Breast epithelium (tissue), 3 donors: ENCODE measurements at regions not wholly inside any gene's neighbourhood (a gene's known extent, or its start where the extent isn't known, plus 50 kb on each side); places are given as distances from the start of the nearest gene placed in this dataset.

ENCODE experiments used
- POLR2AphosphoS5 ChIP-seq, 3 donors: sonication (generic); formaldehyde crosslinking; IDR thresholded peaks; one replicate each; pipeline ENCODE4 v1.6.1; 2017; ENCODE audit warnings: antibody characterized with exemption in 3 of 3
- TF ChIP-seq, protein P1 (sequence below), 3 donors: fragments of 450-650 bp; IDR thresholded peaks; one replicate each; pipeline ENCODE4 v1.5.1; 2016 to 2017; ENCODE audit warnings: antibody characterized with exemption in 3 of 3, mild to moderate bottlenecking in 3 of 3, moderate library complexity in 3 of 3

DNA sequence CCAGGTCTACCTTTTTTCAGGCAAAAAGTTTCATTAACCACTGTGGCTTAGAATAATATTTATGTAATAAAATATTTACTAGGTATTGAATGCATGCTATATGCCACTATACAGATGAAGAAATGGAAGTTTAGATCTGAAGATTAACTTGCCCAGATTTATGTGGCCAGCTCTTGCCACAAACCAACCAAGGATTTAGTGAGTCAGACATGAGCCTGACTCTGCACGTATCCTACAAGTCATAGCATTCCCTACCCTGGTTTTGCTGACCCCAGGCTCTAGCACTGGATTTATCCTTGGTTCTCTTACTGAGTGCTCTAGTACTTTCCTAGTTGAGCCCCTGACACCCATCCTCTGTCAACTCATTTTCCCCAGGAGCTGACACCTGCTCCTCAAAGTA lies 75.4 kb downstream of the ANKEF1 start:
- TF ChIP-seq, protein P1, sequence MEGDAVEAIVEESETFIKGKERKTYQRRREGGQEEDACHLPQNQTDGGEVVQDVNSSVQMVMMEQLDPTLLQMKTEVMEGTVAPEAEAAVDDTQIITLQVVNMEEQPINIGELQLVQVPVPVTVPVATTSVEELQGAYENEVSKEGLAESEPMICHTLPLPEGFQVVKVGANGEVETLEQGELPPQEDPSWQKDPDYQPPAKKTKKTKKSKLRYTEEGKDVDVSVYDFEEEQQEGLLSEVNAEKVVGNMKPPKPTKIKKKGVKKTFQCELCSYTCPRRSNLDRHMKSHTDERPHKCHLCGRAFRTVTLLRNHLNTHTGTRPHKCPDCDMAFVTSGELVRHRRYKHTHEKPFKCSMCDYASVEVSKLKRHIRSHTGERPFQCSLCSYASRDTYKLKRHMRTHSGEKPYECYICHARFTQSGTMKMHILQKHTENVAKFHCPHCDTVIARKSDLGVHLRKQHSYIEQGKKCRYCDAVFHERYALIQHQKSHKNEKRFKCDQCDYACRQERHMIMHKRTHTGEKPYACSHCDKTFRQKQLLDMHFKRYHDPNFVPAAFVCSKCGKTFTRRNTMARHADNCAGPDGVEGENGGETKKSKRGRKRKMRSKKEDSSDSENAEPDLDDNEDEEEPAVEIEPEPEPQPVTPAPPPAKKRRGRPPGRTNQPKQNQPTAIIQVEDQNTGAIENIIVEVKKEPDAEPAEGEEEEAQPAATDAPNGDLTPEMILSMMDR (IDR thresholded peaks at IDR 0.05): no peak
- TF ChIP-seq POLR2AphosphoS5 (IDR thresholded peaks at IDR 0.05): no peak
